22Rv1 (cell line): ENCODE measurements at regions not wholly inside any gene's neighbourhood (a gene's known extent, or its start where the extent isn't known, plus 50 kb on each side); places are given as distances from the start of the nearest gene placed in this dataset.

Source experiments
- CTCF ChIP-seq: fragments of 450-650 bp; IDR thresholded peaks from 2 replicates; pipeline ENCODE4 v1.5.1; 2017; ENCODE audit warnings: mild to moderate bottlenecking
- ZFX ChIP-seq: fragments of 450-650 bp; IDR thresholded peaks from 2 replicates; pipeline ENCODE4 v1.6.1; 2017; ENCODE audit warnings: antibody characterized with exemption, borderline replicate concordance

GRCh38 chr11:39365809-39366436 is 2093.5 kb downstream of the LRRC4C start:
- TF ChIP-seq CTCF (peak; percentile 45), ZFX (no peak)
